ENCODE measurements at regions not wholly inside any gene's neighbourhood (a gene's known extent, or its start where the extent isn't known, plus 50 kb on each side); places are given as distances from the start of the nearest gene placed in this dataset.

DNA sequence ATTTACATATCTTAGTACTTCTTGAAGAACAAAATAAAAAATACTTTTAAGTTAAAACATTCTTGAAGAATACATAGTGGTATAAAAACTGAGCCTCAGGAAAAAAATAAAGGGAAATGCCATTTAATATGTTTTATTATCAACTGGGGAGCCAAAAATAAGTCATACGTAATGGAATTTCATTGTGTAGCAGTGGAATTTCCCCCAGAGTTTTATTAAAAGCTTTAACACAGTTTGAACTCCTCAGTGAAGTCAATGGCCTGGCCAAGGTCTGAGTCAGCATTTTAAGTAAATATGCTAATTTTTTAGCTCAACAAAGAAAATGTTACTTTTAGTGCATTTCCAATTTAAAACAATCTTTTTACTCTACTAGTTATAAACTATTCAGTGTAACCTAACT is 350.1 kb upstream of the ATP2B1 start:
- no peak overlapping the region for H3K9ac ChIP-seq (ENCODE audit: low read depth in 1 of 2, low read length in 2 of 2)
- H3K4me3 ChIP-seq (ENCODE audit: low read depth in 1 of 3, low read length in 3 of 3): no peak overlapping the region
- no peak overlapping the region for H3K27ac ChIP-seq (ENCODE audit: low read depth in 1 of 2, low read length in 2 of 2)
- TF ChIP-seq YY1 (IDR thresholded peaks at IDR 0.05) (no peak), RXRA (IDR thresholded peaks at IDR 0.05) (peak in 1 of 2 donors; percentile 31)
- no peaks in the 10 kb centered on the region for H3K27me3 ChIP-seq (ENCODE audit: control insufficient read depth in 4 of 4, insufficient read depth in 4 of 4, low read length in 3 of 4)
- WGBS: 71% methylated on average over 1 of the region's 1 CpG
- H3K4me1 ChIP-seq (ENCODE audit: control insufficient read depth in 4 of 4, insufficient read depth in 4 of 4, low read length in 3 of 4): no peaks in the 10 kb centered on the region
- no peaks in the 10 kb centered on the region for H3K36me3 ChIP-seq (ENCODE audit: control insufficient read depth in 4 of 4, insufficient read depth in 3 of 4, low read depth in 1 of 4, low read length in 3 of 4)
- no peak for DNase-seq (ENCODE audit: low spot score)
- H3K9me3 ChIP-seq (ENCODE audit: control insufficient read depth in 4 of 4, low read length in 3 of 4): no peaks in the 10 kb centered on the region

GRCh38 chr12:90055071-90055470 is 346.4 kb upstream of the ATP2B1 start:
- 82% methylated on average over 1 of the region's 1 CpG for whole genome bisulfite sequencing
- Histone ChIP-seq H3K27me3 (ENCODE audit: control insufficient read depth in 4 of 4, insufficient read depth in 4 of 4, low read length in 3 of 4) (no peaks in the 10 kb centered on the region), H3K9me3 (ENCODE audit: control insufficient read depth in 4 of 4, low read length in 3 of 4) (no peaks in the 10 kb centered on the region), H3K36me3 (ENCODE audit: control insufficient read depth in 4 of 4, insufficient read depth in 3 of 4, low read depth in 1 of 4, low read length in 3 of 4) (no peaks in the 10 kb centered on the region), H3K4me3 (ENCODE audit: low read depth in 1 of 3, low read length in 3 of 3) (no peak overlapping the region), H3K9ac (ENCODE audit: low read depth in 1 of 2, low read length in 2 of 2) (no peak overlapping the region), H3K4me1 (ENCODE audit: control insufficient read depth in 4 of 4, insufficient read depth in 4 of 4, low read length in 3 of 4) (no peaks in the 10 kb centered on the region), H3K27ac (ENCODE audit: low read depth in 1 of 2, low read length in 2 of 2) (no peak overlapping the region)
- no peak for DNase-seq (ENCODE audit: low spot score)
- TF ChIP-seq RXRA (IDR thresholded peaks at IDR 0.05) (no peak), NR2F2 (IDR thresholded peaks at IDR 0.05) (no peak)
- TF ChIP-seq, protein P1, sequence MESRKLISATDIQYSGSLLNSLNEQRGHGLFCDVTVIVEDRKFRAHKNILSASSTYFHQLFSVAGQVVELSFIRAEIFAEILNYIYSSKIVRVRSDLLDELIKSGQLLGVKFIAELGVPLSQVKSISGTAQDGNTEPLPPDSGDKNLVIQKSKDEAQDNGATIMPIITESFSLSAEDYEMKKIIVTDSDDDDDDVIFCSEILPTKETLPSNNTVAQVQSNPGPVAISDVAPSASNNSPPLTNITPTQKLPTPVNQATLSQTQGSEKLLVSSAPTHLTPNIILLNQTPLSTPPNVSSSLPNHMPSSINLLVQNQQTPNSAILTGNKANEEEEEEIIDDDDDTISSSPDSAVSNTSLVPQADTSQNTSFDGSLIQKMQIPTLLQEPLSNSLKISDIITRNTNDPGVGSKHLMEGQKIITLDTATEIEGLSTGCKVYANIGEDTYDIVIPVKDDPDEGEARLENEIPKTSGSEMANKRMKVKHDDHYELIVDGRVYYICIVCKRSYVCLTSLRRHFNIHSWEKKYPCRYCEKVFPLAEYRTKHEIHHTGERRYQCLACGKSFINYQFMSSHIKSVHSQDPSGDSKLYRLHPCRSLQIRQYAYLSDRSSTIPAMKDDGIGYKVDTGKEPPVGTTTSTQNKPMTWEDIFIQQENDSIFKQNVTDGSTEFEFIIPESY (IDR thresholded peaks at IDR 0.05): no peak

DNA sequence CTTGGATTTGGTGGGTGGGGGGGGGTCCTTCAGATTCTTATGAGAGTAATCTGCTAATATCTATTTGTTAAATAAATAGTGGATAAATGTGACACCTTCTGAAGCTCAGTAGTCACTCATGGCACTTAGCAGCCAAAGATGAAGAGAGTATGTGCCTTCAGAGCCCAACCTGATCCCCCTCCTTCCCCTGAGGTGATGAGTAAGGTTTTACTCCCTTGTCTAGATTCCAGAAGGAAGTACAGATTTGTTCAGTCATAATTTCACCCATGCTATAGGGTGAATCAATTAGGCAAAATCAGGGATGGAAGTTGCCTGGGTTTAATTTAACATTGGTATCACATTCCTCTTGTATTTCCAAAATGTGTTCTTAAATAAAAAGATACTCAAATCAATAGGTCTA is 340.3 kb upstream of the ATP2B1 start:
- H3K4me1 ChIP-seq (ENCODE audit: control insufficient read depth in 4 of 4, insufficient read depth in 4 of 4, low read length in 3 of 4): no peaks in the 10 kb centered on the region
- no peak for DNase-seq (ENCODE audit: low spot score)
- TF ChIP-seq, protein P2, sequence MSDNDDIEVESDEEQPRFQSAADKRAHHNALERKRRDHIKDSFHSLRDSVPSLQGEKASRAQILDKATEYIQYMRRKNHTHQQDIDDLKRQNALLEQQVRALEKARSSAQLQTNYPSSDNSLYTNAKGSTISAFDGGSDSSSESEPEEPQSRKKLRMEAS (IDR thresholded peaks at IDR 0.05): no peak
- TF ChIP-seq FOXA2 (IDR thresholded peaks at IDR 0.05) (no peak), HNF4G (IDR thresholded peaks at IDR 0.05) (no peak), EGR1 (IDR thresholded peaks at IDR 0.05; ENCODE audit: low read depth in 2 of 2) (no peak), JUND (IDR thresholded peaks at IDR 0.05) (no peak), ATF3 (IDR thresholded peaks at IDR 0.05) (no peak), RAD21 (IDR thresholded peaks at IDR 0.05) (no peak), GABPA (IDR thresholded peaks at IDR 0.05 in 1 of 2, conservative IDR thresholded peaks at IDR 0.05 in 1 of 2) (no peak), RXRA (IDR thresholded peaks at IDR 0.05) (no peak), YY1 (IDR thresholded peaks at IDR 0.05) (no peak), NR2F2 (IDR thresholded peaks at IDR 0.05) (no peak), SP1 (IDR thresholded peaks at IDR 0.05) (no peak), HNF4A (conservative IDR thresholded peaks at IDR 0.05) (no peak), REST (IDR thresholded peaks at IDR 0.05) (no peak), FOXA1 (IDR thresholded peaks at IDR 0.05) (no peak), TAF1 (conservative IDR thresholded peaks at IDR 0.05) (no peak)
- TF ChIP-seq, protein P3, sequence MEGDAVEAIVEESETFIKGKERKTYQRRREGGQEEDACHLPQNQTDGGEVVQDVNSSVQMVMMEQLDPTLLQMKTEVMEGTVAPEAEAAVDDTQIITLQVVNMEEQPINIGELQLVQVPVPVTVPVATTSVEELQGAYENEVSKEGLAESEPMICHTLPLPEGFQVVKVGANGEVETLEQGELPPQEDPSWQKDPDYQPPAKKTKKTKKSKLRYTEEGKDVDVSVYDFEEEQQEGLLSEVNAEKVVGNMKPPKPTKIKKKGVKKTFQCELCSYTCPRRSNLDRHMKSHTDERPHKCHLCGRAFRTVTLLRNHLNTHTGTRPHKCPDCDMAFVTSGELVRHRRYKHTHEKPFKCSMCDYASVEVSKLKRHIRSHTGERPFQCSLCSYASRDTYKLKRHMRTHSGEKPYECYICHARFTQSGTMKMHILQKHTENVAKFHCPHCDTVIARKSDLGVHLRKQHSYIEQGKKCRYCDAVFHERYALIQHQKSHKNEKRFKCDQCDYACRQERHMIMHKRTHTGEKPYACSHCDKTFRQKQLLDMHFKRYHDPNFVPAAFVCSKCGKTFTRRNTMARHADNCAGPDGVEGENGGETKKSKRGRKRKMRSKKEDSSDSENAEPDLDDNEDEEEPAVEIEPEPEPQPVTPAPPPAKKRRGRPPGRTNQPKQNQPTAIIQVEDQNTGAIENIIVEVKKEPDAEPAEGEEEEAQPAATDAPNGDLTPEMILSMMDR (IDR thresholded peaks at IDR 0.05; ENCODE audit: low read depth, low read length, missing input control): no peak
- TF ChIP-seq, protein P1 (IDR thresholded peaks at IDR 0.05): no peak

More for the DNA sequence above, 340.3 kb upstream of the ATP2B1 start:
- H3K9ac ChIP-seq (ENCODE audit: low read depth in 1 of 2, low read length in 2 of 2): no peak overlapping the region
- no peak overlapping the region for H3K27ac ChIP-seq (ENCODE audit: low read depth in 1 of 2, low read length in 2 of 2)
- peaks cover 0 to 2% (median 0%) of the 10 kb centered on the region in 4 donors for H3K9me3 ChIP-seq (ENCODE audit: control insufficient read depth in 4 of 4, low read length in 3 of 4)
- no peaks in the 10 kb centered on the region for H3K27me3 ChIP-seq (ENCODE audit: control insufficient read depth in 4 of 4, insufficient read depth in 4 of 4, low read length in 3 of 4)
- no peaks in the 10 kb centered on the region for H3K36me3 ChIP-seq (ENCODE audit: control insufficient read depth in 4 of 4, insufficient read depth in 3 of 4, low read depth in 1 of 4, low read length in 3 of 4)
- no peak overlapping the region for H3K4me3 ChIP-seq (ENCODE audit: low read depth in 1 of 3, low read length in 3 of 3)
